ENCODE measurements at regions not wholly inside any gene's neighbourhood (a gene's known extent, or its start where the extent isn't known, plus 50 kb on each side); places are given as distances from the start of the nearest gene placed in this dataset.

DNA sequence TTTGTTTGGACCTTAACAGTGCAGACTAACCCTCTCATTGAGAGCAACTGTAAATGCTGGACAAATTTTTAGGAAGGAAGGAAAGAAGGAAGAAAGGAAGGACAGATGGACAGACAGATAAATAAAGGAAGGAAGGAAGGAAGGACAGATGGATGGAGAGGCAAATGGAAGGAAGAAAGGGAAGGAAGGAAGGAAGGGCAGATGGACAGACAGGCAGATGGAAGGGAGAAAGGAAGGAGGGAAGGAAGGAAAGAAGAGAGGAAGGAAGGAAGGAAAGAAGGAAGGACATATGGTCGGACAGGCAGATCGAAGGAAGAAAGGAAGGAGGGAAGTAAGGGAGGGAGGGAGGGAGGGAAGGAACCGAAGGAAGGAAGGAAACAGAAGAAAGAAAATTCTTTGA, 388.5 kb upstream of the CDH4 start:
- no peak overlapping the region for H2BK5ac ChIP-seq (ENCODE audit: low read depth, low read length, poor library complexity, severe bottlenecking)
- no peak overlapping the region for H3K14ac ChIP-seq (replicated peaks; ENCODE audit: low read depth, low read length)
- H4K8ac ChIP-seq (ENCODE audit: low read depth in 2 of 2, low read length in 2 of 2) = no peak overlapping the region
- H4K20me1 ChIP-seq (ENCODE audit: insufficient read depth, low read length) = no peaks in the 10 kb centered on the region
- no peak for ATAC-seq (ENCODE audit: low read depth)
- no TSS peak for BruUV-seq (replicated peaks)
- in situ Hi-C loops (cut with MboI; ENCODE audit: low sequenced_read_pairs) = no loop called here
- H3K79me1 ChIP-seq (ENCODE audit: low read depth in 1 of 2, low read length in 2 of 2) = no peaks in the 10 kb centered on the region
- CTCF ChIA-PET = no interaction called here
- H3K27me3 ChIP-seq (ENCODE audit: control insufficient read depth, insufficient read depth, low read length) = no peaks in the 10 kb centered on the region
- no peak overlapping the region for H4K5ac ChIP-seq (ENCODE audit: low read depth, low read length)
- no peaks in the 10 kb centered on the region for H3K36me3 ChIP-seq (ENCODE audit: control insufficient read depth, insufficient read depth, low read length)
- no peak overlapping the region for H2BK15ac ChIP-seq (ENCODE audit: low read depth, low read length)
- H2AFZ ChIP-seq (replicated peaks; ENCODE audit: low read length, poor library complexity) = no peak overlapping the region
- H2BK120ac ChIP-seq (ENCODE audit: low read depth, low read length) = no peak overlapping the region
- no CpG with 5 or more reads among the region's 3 CpGs for WGBS, 2 experiments (ENCODE audit: extremely low coverage in 2 of 2, insufficient read length in 1 of 2)
- no peak for DNase-seq
- no peaks in the 10 kb centered on the region for H3K9me1 ChIP-seq (ENCODE audit: insufficient read depth, low read length)
- dilution Hi-C loops (cut with HindIII; ENCODE audit: low sequenced_read_pairs, unreplicated experiment) = no loop called here
- intact Hi-C loops (cut with micrococcal nuclease) = no loop called here
- POLR2A ChIA-PET (ENCODE audit: unreplicated experiment) = no interaction called here
- H3K9me3 ChIP-seq (ENCODE audit: control insufficient read depth, insufficient read depth, low read length) = peaks cover 14% of the 10 kb centered on the region
- no peak overlapping the region for H2AK9ac ChIP-seq (replicated peaks; ENCODE audit: low read depth, low read length, poor library complexity)
- H3K9ac ChIP-seq (ENCODE audit: low read depth, low read length) = no peak overlapping the region
- H4K91ac ChIP-seq (ENCODE audit: insufficient read depth, low read depth, low read length) = no peak overlapping the region
- H3K56ac ChIP-seq (ENCODE audit: extremely low read depth, insufficient read depth, low read length) = no peak overlapping the region
- no peak overlapping the region for H3K4me3 ChIP-seq (ENCODE audit: insufficient read depth, low read depth, low read length)
- TF ChIP-seq POLR2A (IDR thresholded peaks at IDR 0.05; ENCODE audit: low read depth, low read length) = no peak
- TF ChIP-seq, protein P1, sequence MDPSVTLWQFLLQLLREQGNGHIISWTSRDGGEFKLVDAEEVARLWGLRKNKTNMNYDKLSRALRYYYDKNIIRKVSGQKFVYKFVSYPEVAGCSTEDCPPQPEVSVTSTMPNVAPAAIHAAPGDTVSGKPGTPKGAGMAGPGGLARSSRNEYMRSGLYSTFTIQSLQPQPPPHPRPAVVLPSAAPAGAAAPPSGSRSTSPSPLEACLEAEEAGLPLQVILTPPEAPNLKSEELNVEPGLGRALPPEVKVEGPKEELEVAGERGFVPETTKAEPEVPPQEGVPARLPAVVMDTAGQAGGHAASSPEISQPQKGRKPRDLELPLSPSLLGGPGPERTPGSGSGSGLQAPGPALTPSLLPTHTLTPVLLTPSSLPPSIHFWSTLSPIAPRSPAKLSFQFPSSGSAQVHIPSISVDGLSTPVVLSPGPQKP (IDR thresholded peaks at IDR 0.05; ENCODE audit: borderline replicate concordance, low read depth, low read length) = no peak
- no peak for TF ChIP-seq MAFK (IDR thresholded peaks at IDR 0.05; ENCODE audit: low read depth, low read length)
- TF ChIP-seq RCOR1 (IDR thresholded peaks at IDR 0.05; ENCODE audit: insufficient replicate concordance, low read length) = no peak
- TF ChIP-seq, protein P2, sequence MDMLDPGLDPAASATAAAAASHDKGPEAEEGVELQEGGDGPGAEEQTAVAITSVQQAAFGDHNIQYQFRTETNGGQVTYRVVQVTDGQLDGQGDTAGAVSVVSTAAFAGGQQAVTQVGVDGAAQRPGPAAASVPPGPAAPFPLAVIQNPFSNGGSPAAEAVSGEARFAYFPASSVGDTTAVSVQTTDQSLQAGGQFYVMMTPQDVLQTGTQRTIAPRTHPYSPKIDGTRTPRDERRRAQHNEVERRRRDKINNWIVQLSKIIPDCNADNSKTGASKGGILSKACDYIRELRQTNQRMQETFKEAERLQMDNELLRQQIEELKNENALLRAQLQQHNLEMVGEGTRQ (IDR thresholded peaks at IDR 0.05; ENCODE audit: low read depth, low read length) = no peak
- no peak for TF ChIP-seq MAZ (IDR thresholded peaks at IDR 0.05; ENCODE audit: borderline replicate concordance, low read depth, low read length)
- TF ChIP-seq FOS (IDR thresholded peaks at IDR 0.05; ENCODE audit: low read depth, low read length) = no peak
- no peak for TF ChIP-seq RFX5 (IDR thresholded peaks at IDR 0.05; ENCODE audit: low read depth, low read length)
- TF ChIP-seq RAD21 (IDR thresholded peaks at IDR 0.05; ENCODE audit: low read length) = no peak
- TF ChIP-seq BHLHE40 (IDR thresholded peaks at IDR 0.05; ENCODE audit: low read depth, low read length) = no peak
- TF ChIP-seq MXI1 (IDR thresholded peaks at IDR 0.05; ENCODE audit: borderline replicate concordance, low read depth, low read length) = no peak
- TF ChIP-seq CHD1 (IDR thresholded peaks at IDR 0.05; ENCODE audit: low read depth, low read length) = no peak
- TF ChIP-seq CEBPB (IDR thresholded peaks at IDR 0.05; ENCODE audit: low read depth, low read length) = no peak
- TF ChIP-seq NFE2L2 (IDR thresholded peaks at IDR 0.05; ENCODE audit: low read depth, low read length) = no peak
- no peak for TF ChIP-seq SMC3 (IDR thresholded peaks at IDR 0.05; ENCODE audit: low read depth, low read length)
- TF ChIP-seq, protein P3, sequence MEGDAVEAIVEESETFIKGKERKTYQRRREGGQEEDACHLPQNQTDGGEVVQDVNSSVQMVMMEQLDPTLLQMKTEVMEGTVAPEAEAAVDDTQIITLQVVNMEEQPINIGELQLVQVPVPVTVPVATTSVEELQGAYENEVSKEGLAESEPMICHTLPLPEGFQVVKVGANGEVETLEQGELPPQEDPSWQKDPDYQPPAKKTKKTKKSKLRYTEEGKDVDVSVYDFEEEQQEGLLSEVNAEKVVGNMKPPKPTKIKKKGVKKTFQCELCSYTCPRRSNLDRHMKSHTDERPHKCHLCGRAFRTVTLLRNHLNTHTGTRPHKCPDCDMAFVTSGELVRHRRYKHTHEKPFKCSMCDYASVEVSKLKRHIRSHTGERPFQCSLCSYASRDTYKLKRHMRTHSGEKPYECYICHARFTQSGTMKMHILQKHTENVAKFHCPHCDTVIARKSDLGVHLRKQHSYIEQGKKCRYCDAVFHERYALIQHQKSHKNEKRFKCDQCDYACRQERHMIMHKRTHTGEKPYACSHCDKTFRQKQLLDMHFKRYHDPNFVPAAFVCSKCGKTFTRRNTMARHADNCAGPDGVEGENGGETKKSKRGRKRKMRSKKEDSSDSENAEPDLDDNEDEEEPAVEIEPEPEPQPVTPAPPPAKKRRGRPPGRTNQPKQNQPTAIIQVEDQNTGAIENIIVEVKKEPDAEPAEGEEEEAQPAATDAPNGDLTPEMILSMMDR (conservative IDR thresholded peaks at IDR 0.05; ENCODE audit: low read depth, low read length) = no peak
- no peaks in the 10 kb centered on the region for H3K4me1 ChIP-seq (ENCODE audit: control insufficient read depth, insufficient read depth, low read length)
- H2AK5ac ChIP-seq (ENCODE audit: low read depth, low read length) = no peak overlapping the region
- H3K23ac ChIP-seq (ENCODE audit: low read depth, low read length) = no peak overlapping the region
- H3K18ac ChIP-seq (ENCODE audit: low read depth, low read length) = no peak overlapping the region
- no peak overlapping the region for H2BK20ac ChIP-seq (ENCODE audit: low read depth, low read length)
- no peak overlapping the region for H3K27ac ChIP-seq (ENCODE audit: insufficient read depth, low read length)
- no peak overlapping the region for H3K4ac ChIP-seq (ENCODE audit: low read depth, low read length)
- no peak overlapping the region for H3K4me2 ChIP-seq (ENCODE audit: low read depth, low read length)
